Memory B cell (primary cell): ENCODE measurements at regions not wholly inside any gene's neighbourhood (a gene's known extent, or its start where the extent isn't known, plus 50 kb on each side); places are given as distances from the start of the nearest gene placed in this dataset.

Source experiments
- ATAC-seq: fragments of 150-1000 bp; cut with Tn5 transposase; 2 replicates; pipeline ENCODE4 v1.10.0; 2021; ENCODE audit warnings: low read depth, mild to moderate bottlenecking, moderate library complexity
- DNase-seq, 2 donors: peaks; one replicate each; pipeline ENCODE4 v3.0.0; 2022; ENCODE audit warnings: low spot score in 2 of 2
- H3K27ac Mint-ChIP-seq: one replicate; pipeline ENCODE4 v1.8.0; 2022; ENCODE audit warnings: mild to moderate bottlenecking, moderate library complexity, mixed read lengths
- H3K27me3 Mint-ChIP-seq: one replicate; pipeline ENCODE4 v1.8.0; 2022; ENCODE audit warnings: mixed read lengths
- H3K36me3 Mint-ChIP-seq: one replicate; pipeline ENCODE4 v1.8.0; 2022; ENCODE audit warnings: mild to moderate bottlenecking, mixed read lengths
- H3K4me1 Mint-ChIP-seq: one replicate; pipeline ENCODE4 v1.8.0; 2022; ENCODE audit warnings: mixed read lengths
- H3K4me3 Mint-ChIP-seq: one replicate; pipeline ENCODE4 v1.8.0; 2022; ENCODE audit warnings: mild to moderate bottlenecking, moderate library complexity, mixed read lengths
- H3K9me3 Mint-ChIP-seq: one replicate; pipeline ENCODE4 v1.8.0; 2022; ENCODE audit warnings: mixed read lengths

- no peaks in the 10 kb centered on the region for H3K9me3 Mint-ChIP-seq
- DNase-seq (no peak), ATAC-seq (no peak)
- H3K27ac Mint-ChIP-seq, result no peak overlapping the region
- H3K4me1 Mint-ChIP-seq, result no peaks in the 10 kb centered on the region
- no peak overlapping the region for H3K4me3 Mint-ChIP-seq
- peaks cover 5% of the 10 kb centered on the region for H3K27me3 Mint-ChIP-seq
- H3K36me3 Mint-ChIP-seq, result no peaks in the 10 kb centered on the region
Observed at GRCh38 chr2:74768401-74768914, 65.5 kb upstream of the HK2 start.

GRCh38 chr2:74772046-74772445 lies 61.9 kb upstream of the HK2 start:
- Mint-ChIP-seq H3K4me3 (no peak overlapping the region), H3K36me3 (no peaks in the 10 kb centered on the region), H3K27me3 (peaks cover 3% of the 10 kb centered on the region), H3K27ac (no peak overlapping the region), H3K4me1 (peaks cover 1% of the 10 kb centered on the region), H3K9me3 (no peaks in the 10 kb centered on the region)
- DNase-seq (no peak), ATAC-seq (no peak)

DNA sequence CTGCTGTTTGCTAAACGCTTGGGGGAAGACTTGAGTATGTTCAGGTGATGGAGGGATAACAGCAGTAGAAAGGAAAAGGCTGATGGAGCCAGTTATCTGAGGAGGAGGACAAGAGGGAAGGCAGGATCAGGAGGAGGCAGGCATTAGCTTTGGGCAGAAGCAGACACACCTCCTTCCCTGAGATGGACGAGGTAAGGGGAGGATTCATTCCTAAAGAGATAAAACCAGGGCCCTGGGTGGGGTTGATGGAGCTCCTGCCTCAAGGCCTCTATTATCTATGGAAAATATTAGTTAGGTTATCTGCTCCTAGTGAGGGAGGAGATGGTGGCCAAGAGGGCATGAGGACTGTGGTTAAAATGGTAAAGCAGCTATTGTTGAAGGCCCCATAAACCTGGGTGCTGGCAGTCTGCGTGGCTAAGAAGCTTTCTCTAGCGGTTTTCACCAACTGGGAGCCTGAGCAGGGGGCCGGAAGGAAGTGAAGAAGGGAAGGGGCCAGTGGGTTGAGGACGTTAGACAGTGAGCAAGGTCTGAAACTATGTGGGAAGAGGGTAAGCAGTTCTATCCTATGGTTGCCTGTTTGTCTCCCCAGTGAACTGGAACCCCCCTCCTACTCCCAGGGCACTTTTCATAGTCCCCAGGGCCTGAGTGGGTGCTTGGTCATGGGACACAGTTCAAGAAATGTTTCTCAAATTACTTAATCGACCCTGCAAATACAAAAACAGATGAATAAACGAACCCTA lies 56.6 kb upstream of the HK2 start:
- Mint-ChIP-seq H3K9me3 (no peaks in the 10 kb centered on the region), H3K27ac (peak overlapping the region; percentile 18), H3K4me3 (no peak overlapping the region), H3K4me1 (peaks cover 7% of the 10 kb centered on the region), H3K36me3 (no peaks in the 10 kb centered on the region), H3K27me3 (no peaks in the 10 kb centered on the region)
- no peak for DNase-seq
- ATAC-seq, result peak; percentile 38

DNA sequence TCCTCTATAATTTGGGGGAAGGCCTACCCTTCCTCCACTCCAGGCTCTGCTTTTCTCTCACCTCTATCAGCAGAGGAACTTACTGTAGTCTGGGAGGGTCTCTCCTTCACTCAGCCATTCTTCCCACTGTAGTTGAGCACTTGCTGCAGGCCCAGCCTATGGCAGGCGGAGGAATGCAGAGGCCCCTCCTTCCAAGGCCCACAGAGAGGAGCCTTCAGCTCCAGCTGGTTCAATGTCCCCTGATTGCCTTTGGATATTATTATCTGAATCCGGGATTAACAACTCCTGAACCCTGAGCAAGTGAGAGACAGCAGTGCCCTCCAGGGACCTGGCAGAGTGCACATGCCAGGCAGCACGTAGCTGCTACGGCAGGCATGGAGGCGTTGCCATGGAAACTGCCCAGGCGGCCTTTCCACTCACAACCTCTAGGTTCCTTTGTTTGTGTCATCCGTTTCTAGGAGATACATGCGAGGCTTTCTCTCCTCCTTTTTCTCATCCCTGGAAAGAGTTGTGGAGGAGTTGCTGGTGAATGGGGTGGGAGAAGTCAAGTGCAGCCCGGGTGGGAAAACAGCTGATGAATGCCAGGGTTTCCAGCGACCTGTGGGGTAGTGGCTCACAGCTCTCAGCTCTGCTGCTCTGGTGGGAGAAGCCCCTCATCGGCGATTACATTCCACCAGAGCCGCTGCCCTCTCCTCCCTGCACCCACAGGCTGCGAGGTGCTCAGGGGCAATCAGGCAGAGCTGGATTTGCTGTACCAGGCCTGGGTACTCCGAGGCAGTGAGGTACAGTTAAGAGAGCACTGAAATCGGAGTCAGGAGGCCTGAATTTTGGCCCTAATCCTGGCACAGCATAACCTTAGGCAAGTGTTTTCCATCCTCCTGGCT lies 55.3 kb upstream of the HK2 start:
- Mint-ChIP-seq H3K36me3 (no peaks in the 10 kb centered on the region), H3K9me3 (no peaks in the 10 kb centered on the region), H3K4me1 (peaks cover 7% of the 10 kb centered on the region), H3K27me3 (peaks cover 2% of the 10 kb centered on the region), H3K4me3 (no peak overlapping the region), H3K27ac (no peak overlapping the region)
- DNase-seq, result no peak
- ATAC-seq, result no peak

DNA sequence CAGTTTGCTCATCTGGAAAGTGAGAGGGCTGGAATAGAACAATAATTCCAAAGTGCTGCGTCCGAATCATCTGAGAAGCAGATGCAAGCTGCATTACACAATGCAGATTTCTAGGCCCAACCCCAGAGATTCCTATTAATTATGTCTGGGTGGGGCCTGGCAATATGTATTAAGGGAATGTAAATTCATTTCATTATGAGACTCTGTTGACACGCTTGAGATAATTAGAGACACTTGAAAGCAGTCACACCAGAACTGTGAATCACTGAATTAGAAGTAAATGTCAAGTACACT lies 54.7 kb upstream of the HK2 start:
- ATAC-seq (no peak), DNase-seq (no peak)
- Mint-ChIP-seq H3K27me3 (peaks cover 3% of the 10 kb centered on the region), H3K36me3 (no peaks in the 10 kb centered on the region), H3K27ac (no peak overlapping the region), H3K4me3 (no peak overlapping the region), H3K9me3 (no peaks in the 10 kb centered on the region), H3K4me1 (peaks cover 7% of the 10 kb centered on the region)

GRCh38 chr2:74779587-74780135 lies 54.3 kb upstream of the HK2 start:
- Mint-ChIP-seq H3K27ac (no peak overlapping the region), H3K4me3 (no peak overlapping the region)
- no peak for ATAC-seq

More at GRCh38 chr2:74779587-74780135, 54.3 kb upstream of the HK2 start:
- no peak for DNase-seq
- H3K4me1 Mint-ChIP-seq, result peaks cover 7% of the 10 kb centered on the region
- no peaks in the 10 kb centered on the region for H3K36me3 Mint-ChIP-seq
- H3K9me3 Mint-ChIP-seq, result no peaks in the 10 kb centered on the region
- peaks cover 3% of the 10 kb centered on the region for H3K27me3 Mint-ChIP-seq
